Vagina (tissue), 2 donors: ENCODE measurements at regions not wholly inside any gene's neighbourhood (a gene's known extent, or its start where the extent isn't known, plus 50 kb on each side); places are given as distances from the start of the nearest gene placed in this dataset.

ENCODE experiments used
- POLR2A ChIP-seq, 2 donors: fragments of 450-650 bp; IDR thresholded peaks; one replicate each; pipeline ENCODE4 v1.6.1; 2017; ENCODE audit warnings: antibody characterized with exemption in 2 of 2, mild to moderate bottlenecking in 2 of 2, moderate library complexity in 2 of 2
- POLR2AphosphoS5 ChIP-seq, 2 donors: sonication (generic); formaldehyde crosslinking; IDR thresholded peaks; one replicate each; pipeline ENCODE4 v1.9.0; 2017; ENCODE audit warnings: antibody characterized with exemption in 2 of 2, mild to moderate bottlenecking in 2 of 2, low read depth in 1 of 2; ENCODE audit not compliant: insufficient read depth in 1 of 2
- TF ChIP-seq, protein P1 (sequence below), 3 experiments: fragments of 450-650 bp in 2 of 3; fragments of 200-600 bp in 1 of 3; sonication (generic) in 1 of 3; IDR thresholded peaks; one replicate each; pipeline ENCODE4 v1.5.1; 2017 to 2019; ENCODE audit warnings: antibody characterized with exemption in 3 of 3, mild to moderate bottlenecking in 2 of 3, moderate library complexity in 2 of 3

DNA sequence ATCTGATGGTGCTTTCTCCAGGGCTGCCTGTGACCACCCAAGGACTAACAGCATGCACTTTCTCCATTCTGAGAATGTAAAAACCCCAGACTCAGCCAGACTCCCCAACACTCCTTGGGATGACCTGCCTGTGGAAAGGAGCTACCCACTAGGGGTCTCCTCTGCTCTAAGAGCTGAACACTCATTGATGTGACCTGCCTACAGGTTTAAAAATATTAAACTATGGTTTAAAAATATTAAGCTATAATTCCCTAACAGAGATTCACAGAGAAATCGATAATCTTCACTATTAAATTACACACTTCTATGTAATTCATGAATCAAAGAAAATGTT, 696.2 kb upstream of the SLITRK5 start:
- no peak for TF ChIP-seq POLR2A (IDR thresholded peaks at IDR 0.05)
- no peak for TF ChIP-seq POLR2AphosphoS5 (IDR thresholded peaks at IDR 0.05; ENCODE audit: insufficient read depth in 1 of 2, low read depth in 1 of 2)
- TF ChIP-seq, protein P1, sequence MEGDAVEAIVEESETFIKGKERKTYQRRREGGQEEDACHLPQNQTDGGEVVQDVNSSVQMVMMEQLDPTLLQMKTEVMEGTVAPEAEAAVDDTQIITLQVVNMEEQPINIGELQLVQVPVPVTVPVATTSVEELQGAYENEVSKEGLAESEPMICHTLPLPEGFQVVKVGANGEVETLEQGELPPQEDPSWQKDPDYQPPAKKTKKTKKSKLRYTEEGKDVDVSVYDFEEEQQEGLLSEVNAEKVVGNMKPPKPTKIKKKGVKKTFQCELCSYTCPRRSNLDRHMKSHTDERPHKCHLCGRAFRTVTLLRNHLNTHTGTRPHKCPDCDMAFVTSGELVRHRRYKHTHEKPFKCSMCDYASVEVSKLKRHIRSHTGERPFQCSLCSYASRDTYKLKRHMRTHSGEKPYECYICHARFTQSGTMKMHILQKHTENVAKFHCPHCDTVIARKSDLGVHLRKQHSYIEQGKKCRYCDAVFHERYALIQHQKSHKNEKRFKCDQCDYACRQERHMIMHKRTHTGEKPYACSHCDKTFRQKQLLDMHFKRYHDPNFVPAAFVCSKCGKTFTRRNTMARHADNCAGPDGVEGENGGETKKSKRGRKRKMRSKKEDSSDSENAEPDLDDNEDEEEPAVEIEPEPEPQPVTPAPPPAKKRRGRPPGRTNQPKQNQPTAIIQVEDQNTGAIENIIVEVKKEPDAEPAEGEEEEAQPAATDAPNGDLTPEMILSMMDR (IDR thresholded peaks at IDR 0.05) = no peak
